ENCODE measurements at regions not wholly inside any gene's neighbourhood (a gene's known extent, or its start where the extent isn't known, plus 50 kb on each side); places are given as distances from the start of the nearest gene placed in this dataset.

DNA sequence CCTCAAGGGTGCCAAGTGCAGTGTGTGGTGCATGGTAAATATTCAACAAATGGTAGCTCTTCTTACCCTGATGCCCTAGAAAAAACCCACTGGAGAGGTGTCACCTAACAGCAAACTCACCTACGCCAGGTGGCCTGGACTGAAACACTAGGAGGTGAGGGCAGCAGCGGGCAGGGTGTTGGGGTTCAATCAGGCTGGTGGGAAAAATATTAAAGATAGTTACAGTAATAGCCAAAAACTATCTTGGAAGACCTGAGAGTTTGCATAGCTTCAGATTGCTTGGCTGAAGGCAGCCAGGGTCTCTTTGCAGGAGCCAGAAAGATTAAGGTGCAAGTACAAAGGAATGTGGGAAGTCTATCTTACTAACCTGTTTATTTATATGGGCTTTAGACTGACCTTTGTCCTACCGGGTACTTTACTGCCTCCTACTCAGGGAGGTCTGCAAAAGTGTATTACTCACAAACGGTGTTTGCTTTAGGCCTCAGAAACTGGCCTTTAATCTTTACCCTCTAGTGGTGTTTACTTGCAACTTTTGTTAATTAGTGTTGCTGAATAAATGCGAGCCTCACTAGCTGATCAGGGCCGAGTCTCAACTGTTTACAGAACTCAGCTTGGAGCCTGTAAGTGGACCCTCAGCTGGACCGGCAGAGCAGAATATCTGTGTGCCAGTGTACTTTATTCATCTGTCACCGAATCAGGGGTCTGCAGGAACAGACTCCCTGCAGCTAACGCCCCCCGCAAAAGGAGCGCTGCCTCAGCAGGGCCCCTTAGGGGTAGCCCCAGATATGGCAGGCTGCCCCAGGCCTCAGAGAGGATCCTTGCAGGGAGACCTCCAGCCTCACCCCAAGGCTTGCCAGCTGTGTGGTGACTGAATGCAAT, 63.9 kb downstream of the SYF2 start:
- TF ChIP-seq CTCF (IDR thresholded peaks at IDR 0.05) (no peak), POLR2A (IDR thresholded peaks at IDR 0.05) (no peak)
- no peak for DNase-seq
- Histone ChIP-seq H3K9me3 (no peaks in the 10 kb centered on the region), H3K27me3 (peaks cover 0 to 5% (median 0%) of the 10 kb centered on the region in 9 donors), H3K4me1 (no peaks in the 10 kb centered on the region), H3K36me3 (no peaks in the 10 kb centered on the region), H3K27ac (no peak overlapping the region), H3K4me3 (no peak overlapping the region)
- intact Hi-C loops (cut with DNase I): no loop called here
- WGBS, 4 donors: 65 to 75% (median 73%) methylated on average over 8 to 11 of the region's 11 CpGs
- ATAC-seq: no peak

GRCh38 chr1:25167269-25168192, 64.8 kb downstream of the SYF2 start:
- Histone ChIP-seq H3K36me3 (no peaks in the 10 kb centered on the region), H3K4me3 (no peak overlapping the region), H3K27me3 (peaks cover 0 to 5% (median 0%) of the 10 kb centered on the region in 9 donors), H3K4me1 (no peaks in the 10 kb centered on the region), H3K9me3 (no peaks in the 10 kb centered on the region), H3K27ac (no peak overlapping the region)
- intact Hi-C loops (cut with DNase I): no loop called here
- WGBS, 4 donors: 60 to 68% (median 65%) methylated on average over 15 to 17 of the region's 17 CpGs
- ATAC-seq (no peak), DNase-seq (no peak)
- no peak for TF ChIP-seq POLR2A (IDR thresholded peaks at IDR 0.05)
- no peak for TF ChIP-seq CTCF (IDR thresholded peaks at IDR 0.05)

GRCh38 chr1:25166847-25167246, 65.5 kb downstream of the SYF2 start:
- Histone ChIP-seq H3K36me3 (no peaks in the 10 kb centered on the region), H3K4me1 (no peaks in the 10 kb centered on the region), H3K27me3 (peaks cover 0 to 5% (median 0%) of the 10 kb centered on the region in 9 donors), H3K27ac (no peak overlapping the region), H3K4me3 (no peak overlapping the region), H3K9me3 (peaks cover 0 to 4% (median 0%) of the 10 kb centered on the region in 12 donors)
- WGBS, 4 donors: 83 to 92% (median 89%) methylated on average over 3 of the region's 4 CpGs
- DNase-seq (no peak), ATAC-seq (no peak)
- TF ChIP-seq CTCF (IDR thresholded peaks at IDR 0.05) (no peak), POLR2A (IDR thresholded peaks at IDR 0.05) (no peak)
- intact Hi-C loops (cut with DNase I): no loop called here

DNA sequence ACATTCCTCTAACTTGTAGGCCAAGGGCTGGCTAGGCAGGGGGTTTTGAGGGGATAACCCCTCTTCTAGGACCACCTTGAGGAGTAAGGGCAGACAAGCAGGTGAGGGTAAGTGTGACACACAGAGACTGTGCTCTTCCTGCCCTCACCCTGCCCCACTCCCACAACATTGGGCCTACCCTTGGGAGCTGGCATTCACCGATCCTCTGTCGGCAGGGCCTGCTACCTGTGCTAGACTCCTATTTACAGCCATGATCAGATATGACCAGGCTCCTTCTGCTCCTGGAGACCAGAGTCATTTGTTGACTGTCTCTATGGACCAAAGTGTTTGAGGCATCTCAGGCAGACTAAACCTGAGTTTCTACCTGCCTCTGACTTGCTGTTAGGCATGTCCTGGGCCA, 68.3 kb downstream of the SYF2 start:
- TF ChIP-seq CTCF (IDR thresholded peaks at IDR 0.05) (no peak), POLR2A (IDR thresholded peaks at IDR 0.05) (no peak)
- intact Hi-C loops (cut with DNase I): no loop called here
- Histone ChIP-seq H3K27ac (no peak overlapping the region), H3K27me3 (peaks cover 0 to 5% (median 0%) of the 10 kb centered on the region in 9 donors), H3K36me3 (no peaks in the 10 kb centered on the region), H3K4me3 (no peak overlapping the region), H3K9me3 (peaks cover 0 to 19% (median 0%) of the 10 kb centered on the region in 12 donors), H3K4me1 (no peaks in the 10 kb centered on the region)
- ATAC-seq (no peak), DNase-seq (no peak)
- 84 to 97% (median 91%) methylated on average over 2 of the region's 2 CpGs for WGBS, 4 donors
